RWPE2 (cell line): ENCODE measurements at regions not wholly inside any gene's neighbourhood (a gene's known extent, or its start where the extent isn't known, plus 50 kb on each side); places are given as distances from the start of the nearest gene placed in this dataset.

Experiments
- ATAC-seq: fragments of 200-7000 bp; cut with Tn5 transposase; 3 replicates; pipeline ENCODE4 v1.9.1; 2021; ENCODE audit warnings: low read depth
- DNase-seq: peaks from one replicate; pipeline ENCODE4 v3.0.0-alpha.2; 2020; ENCODE audit warnings: low spot score
- H3K27ac ChIP-seq: fragments of 450-650 bp; 2 replicates; pipeline ENCODE4 v1.5.1; 2017; ENCODE audit warnings: mild to moderate bottlenecking; ENCODE audit not compliant: poor library complexity, severe bottlenecking
- H3K27me3 ChIP-seq: fragments of 250-450 bp; sonication (Bioruptor Pico); 2 replicates; pipeline ENCODE4 v1.5.1; 2021; ENCODE audit warnings: mild to moderate bottlenecking, moderate library complexity; ENCODE audit not compliant: insufficient read depth, poor library complexity, severe bottlenecking
- H3K36me3 ChIP-seq: fragments of 250-450 bp; sonication (Bioruptor Pico); 2 replicates; pipeline ENCODE4 v1.5.1; 2020; ENCODE audit warnings: low read depth, mild to moderate bottlenecking, moderate library complexity
- H3K4me1 ChIP-seq: fragments of 250-450 bp; sonication (Bioruptor Pico); 2 replicates; pipeline ENCODE4 v1.5.1; 2021; ENCODE audit warnings: mild to moderate bottlenecking, moderate library complexity; ENCODE audit not compliant: insufficient read depth, poor library complexity, severe bottlenecking
- H3K4me3 ChIP-seq: fragments of 250-450 bp; sonication (Bioruptor Pico); 2 replicates; pipeline ENCODE4 v1.5.1; 2021; ENCODE audit warnings: mild to moderate bottlenecking, moderate library complexity; ENCODE audit not compliant: severe bottlenecking
- H3K9me3 ChIP-seq: fragments of 250-450 bp; sonication (Bioruptor Pico); 2 replicates; pipeline ENCODE4 v1.5.1; 2021; ENCODE audit warnings: mild to moderate bottlenecking, moderate library complexity; ENCODE audit not compliant: severe bottlenecking
- TF ChIP-seq, protein P1 (sequence below): fragments of 450-650 bp; IDR thresholded peaks from one replicate; pipeline ENCODE4 v1.5.1; 2017; ENCODE audit warnings: mild to moderate bottlenecking, moderate library complexity; ENCODE audit not compliant: poor library complexity, severe bottlenecking

DNA sequence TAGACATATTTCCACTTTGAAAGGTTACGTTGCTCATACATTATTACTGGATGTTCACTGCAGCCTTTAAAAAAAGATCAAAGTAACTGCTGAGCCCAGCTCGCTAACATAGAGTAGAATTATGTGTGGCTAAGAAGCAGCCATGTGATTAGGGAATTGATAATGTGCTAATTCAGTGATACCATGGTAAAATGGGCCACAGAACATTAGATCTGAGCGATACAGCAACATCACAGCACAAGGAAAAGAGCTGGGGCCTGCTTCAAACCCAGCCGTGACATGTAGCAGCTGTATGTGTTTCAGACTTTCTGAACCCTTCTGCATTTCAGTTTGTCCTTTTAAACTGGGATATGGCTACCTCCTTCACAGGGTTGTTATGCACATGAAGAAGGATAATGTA lies 92.3 kb upstream of the LMNTD1 start:
- no peak for DNase-seq
- H3K4me1 ChIP-seq = no peaks in the 10 kb centered on the region
- H3K36me3 ChIP-seq = no peaks in the 10 kb centered on the region
- TF ChIP-seq, protein P1, sequence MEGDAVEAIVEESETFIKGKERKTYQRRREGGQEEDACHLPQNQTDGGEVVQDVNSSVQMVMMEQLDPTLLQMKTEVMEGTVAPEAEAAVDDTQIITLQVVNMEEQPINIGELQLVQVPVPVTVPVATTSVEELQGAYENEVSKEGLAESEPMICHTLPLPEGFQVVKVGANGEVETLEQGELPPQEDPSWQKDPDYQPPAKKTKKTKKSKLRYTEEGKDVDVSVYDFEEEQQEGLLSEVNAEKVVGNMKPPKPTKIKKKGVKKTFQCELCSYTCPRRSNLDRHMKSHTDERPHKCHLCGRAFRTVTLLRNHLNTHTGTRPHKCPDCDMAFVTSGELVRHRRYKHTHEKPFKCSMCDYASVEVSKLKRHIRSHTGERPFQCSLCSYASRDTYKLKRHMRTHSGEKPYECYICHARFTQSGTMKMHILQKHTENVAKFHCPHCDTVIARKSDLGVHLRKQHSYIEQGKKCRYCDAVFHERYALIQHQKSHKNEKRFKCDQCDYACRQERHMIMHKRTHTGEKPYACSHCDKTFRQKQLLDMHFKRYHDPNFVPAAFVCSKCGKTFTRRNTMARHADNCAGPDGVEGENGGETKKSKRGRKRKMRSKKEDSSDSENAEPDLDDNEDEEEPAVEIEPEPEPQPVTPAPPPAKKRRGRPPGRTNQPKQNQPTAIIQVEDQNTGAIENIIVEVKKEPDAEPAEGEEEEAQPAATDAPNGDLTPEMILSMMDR = no peak
- no peak overlapping the region for H3K4me3 ChIP-seq
- H3K27me3 ChIP-seq = no peaks in the 10 kb centered on the region
- H3K27ac ChIP-seq = no peak overlapping the region
- H3K9me3 ChIP-seq = no peaks in the 10 kb centered on the region
- no peak for ATAC-seq

DNA sequence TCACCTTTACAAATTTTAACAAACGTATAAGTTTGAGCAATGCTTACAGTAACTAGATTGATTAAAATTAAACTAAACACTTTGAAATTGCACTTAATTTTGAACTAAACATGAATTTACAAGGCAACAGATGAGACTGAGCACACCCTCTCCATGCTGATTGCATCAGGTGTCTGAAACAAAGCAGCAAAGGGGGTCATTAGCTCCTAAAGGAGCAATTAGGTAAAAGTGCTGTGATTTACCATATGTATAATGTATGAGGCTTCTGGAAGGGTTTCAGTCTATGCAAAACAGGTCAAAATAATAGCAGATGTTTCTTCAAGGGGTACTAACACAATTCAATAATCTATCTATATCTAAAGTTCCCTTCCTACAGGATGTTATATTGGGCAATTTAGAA lies 98.8 kb upstream of the LMNTD1 start:
- Histone ChIP-seq H3K4me1 (no peaks in the 10 kb centered on the region), H3K27me3 (no peaks in the 10 kb centered on the region), H3K9me3 (no peaks in the 10 kb centered on the region), H3K4me3 (no peak overlapping the region), H3K27ac (no peak overlapping the region), H3K36me3 (no peaks in the 10 kb centered on the region)
- TF ChIP-seq, protein P1 = no peak
- ATAC-seq (no peak), DNase-seq (no peak)

DNA sequence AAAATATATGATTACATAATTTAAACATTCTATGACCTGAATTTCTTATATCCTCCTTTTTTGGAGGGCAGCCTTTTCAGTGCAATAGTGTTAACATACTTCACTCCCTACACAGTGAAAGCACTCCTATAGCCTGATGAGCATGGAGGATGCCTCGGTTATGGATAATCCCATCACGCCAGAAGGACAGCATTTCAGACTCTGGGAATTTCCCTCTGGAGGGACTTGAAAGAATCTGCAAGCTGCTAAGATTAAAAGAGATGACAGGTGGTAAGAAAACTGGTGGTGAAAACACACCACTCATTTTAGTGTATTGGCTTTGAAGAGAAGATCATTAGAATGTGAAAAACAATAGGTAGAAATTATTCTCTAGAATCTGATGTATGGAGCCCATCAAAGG lies 99.3 kb upstream of the LMNTD1 start:
- no peaks in the 10 kb centered on the region for H3K9me3 ChIP-seq
- ATAC-seq (no peak), DNase-seq (no peak)
- H3K4me3 ChIP-seq = no peak overlapping the region
- H3K36me3 ChIP-seq = no peaks in the 10 kb centered on the region
- H3K27ac ChIP-seq = no peak overlapping the region
- TF ChIP-seq, protein P1 = no peak
- H3K27me3 ChIP-seq = no peaks in the 10 kb centered on the region
- no peaks in the 10 kb centered on the region for H3K4me1 ChIP-seq

DNA sequence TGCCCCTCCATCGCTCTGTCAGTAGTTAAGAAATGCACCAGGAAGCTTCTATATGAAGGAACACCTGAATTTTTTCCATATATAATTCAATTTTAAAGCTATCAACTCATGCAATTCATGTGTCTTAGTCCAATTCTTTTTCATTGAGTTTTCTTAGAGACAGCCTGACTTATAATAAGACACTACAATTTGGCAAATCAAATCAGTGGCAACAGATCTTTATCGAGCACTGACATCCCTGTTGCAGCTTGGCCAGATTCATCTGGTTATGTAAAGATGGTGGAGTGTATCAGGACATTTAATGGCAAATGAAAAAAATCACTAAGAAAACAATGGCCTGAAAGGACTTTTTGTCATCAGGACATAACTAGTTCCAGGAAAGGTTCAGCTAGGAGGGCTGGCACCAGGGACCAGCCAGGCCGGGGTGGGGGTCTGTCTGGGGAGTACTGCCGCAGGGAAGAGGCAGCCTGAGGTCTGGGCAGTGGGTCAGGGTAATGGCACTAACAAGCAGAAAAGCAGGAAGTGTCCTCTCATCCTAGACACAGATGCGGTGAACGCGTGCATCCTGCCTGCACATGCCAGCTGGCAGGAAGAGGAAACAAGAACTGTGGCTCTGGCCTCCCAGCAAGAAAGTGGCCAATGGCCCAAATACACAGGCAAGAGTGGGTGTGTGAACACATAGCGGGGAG lies 100.5 kb upstream of the LMNTD1 start:
- TF ChIP-seq, protein P1 = no peak
- no peak for DNase-seq

DNA sequence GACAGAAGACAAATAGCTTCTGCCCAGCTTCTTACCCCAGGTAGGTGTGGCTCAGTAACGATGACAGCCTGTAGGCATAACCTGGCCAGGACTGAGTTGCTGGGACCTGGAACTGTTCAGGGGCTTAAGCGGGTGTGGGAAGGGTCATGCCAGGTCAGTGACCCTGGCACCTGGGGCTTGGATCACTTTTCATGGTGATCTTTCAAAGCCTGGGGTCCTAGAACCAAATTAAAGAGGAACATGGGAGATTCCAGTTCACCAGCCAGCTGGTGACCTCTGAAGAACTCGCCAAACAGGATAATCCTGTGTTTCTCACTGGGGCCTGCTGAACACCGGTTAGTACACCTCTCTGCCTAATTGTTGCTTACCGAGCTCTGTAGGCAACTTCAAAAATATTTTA lies 102.6 kb upstream of the LMNTD1 start:
- ATAC-seq = no peak
- Histone ChIP-seq H3K4me1 (no peaks in the 10 kb centered on the region), H3K9me3 (no peaks in the 10 kb centered on the region), H3K27ac (no peak overlapping the region), H3K36me3 (no peaks in the 10 kb centered on the region), H3K4me3 (no peak overlapping the region), H3K27me3 (no peaks in the 10 kb centered on the region)
- TF ChIP-seq, protein P1 = no peak
- DNase-seq = no peak

More for the DNA sequence above, 100.5 kb upstream of the LMNTD1 start:
- no peaks in the 10 kb centered on the region for H3K9me3 ChIP-seq
- no peaks in the 10 kb centered on the region for H3K36me3 ChIP-seq
- ATAC-seq = no peak
- H3K4me1 ChIP-seq = no peaks in the 10 kb centered on the region
- H3K27me3 ChIP-seq = no peaks in the 10 kb centered on the region
- H3K27ac ChIP-seq = no peak overlapping the region
- no peak overlapping the region for H3K4me3 ChIP-seq
